ENCODE measurements at regions not wholly inside any gene's neighbourhood (a gene's known extent, or its start where the extent isn't known, plus 50 kb on each side); places are given as distances from the start of the nearest gene placed in this dataset.

- TF ChIP-seq, protein P1, sequence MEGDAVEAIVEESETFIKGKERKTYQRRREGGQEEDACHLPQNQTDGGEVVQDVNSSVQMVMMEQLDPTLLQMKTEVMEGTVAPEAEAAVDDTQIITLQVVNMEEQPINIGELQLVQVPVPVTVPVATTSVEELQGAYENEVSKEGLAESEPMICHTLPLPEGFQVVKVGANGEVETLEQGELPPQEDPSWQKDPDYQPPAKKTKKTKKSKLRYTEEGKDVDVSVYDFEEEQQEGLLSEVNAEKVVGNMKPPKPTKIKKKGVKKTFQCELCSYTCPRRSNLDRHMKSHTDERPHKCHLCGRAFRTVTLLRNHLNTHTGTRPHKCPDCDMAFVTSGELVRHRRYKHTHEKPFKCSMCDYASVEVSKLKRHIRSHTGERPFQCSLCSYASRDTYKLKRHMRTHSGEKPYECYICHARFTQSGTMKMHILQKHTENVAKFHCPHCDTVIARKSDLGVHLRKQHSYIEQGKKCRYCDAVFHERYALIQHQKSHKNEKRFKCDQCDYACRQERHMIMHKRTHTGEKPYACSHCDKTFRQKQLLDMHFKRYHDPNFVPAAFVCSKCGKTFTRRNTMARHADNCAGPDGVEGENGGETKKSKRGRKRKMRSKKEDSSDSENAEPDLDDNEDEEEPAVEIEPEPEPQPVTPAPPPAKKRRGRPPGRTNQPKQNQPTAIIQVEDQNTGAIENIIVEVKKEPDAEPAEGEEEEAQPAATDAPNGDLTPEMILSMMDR (IDR thresholded peaks at IDR 0.05), result no peak
- Mint-ChIP-seq H3K4me3 (ENCODE audit: unreplicated experiment) (no peak overlapping the region), H3K36me3 (ENCODE audit: unreplicated experiment) (no peaks in the 10 kb centered on the region), H3K4me1 (ENCODE audit: unreplicated experiment) (peaks cover 37% of the 10 kb centered on the region), H3K27me3 (ENCODE audit: unreplicated experiment) (peaks cover 2% of the 10 kb centered on the region), H3K9me3 (ENCODE audit: unreplicated experiment) (no peaks in the 10 kb centered on the region), H3K27ac (ENCODE audit: unreplicated experiment) (no peak overlapping the region)
- DNase-seq (ENCODE audit: extremely low spot score, unreplicated experiment), result no peak
Observed at GRCh38 chr1:229943988-229944743, 122.9 kb upstream of the GALNT2 start.

DNA sequence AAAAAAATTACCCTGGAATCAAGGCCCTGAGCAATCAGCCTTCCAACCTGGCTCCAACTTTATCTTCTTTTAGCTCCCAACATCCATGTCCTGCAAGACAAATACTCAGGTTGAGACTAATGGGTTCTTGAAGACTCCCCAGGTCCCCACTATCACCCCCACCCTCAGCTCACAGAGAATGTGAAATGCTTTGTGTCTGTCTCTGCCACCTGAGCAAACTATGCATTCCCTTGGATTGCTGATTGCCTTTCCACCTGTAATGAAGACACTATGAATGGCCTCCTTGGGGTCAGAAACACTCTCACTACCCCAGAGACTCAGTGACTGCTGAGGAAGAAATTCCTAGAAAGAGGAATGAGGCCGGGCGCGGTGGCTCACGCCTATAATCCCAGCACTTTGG lies 121.2 kb upstream of the GALNT2 start:
- Mint-ChIP-seq H3K4me1 (ENCODE audit: unreplicated experiment) (peaks cover 22% of the 10 kb centered on the region), H3K4me3 (ENCODE audit: unreplicated experiment) (no peak overlapping the region), H3K27me3 (ENCODE audit: unreplicated experiment) (peaks cover 11% of the 10 kb centered on the region), H3K27ac (ENCODE audit: unreplicated experiment) (no peak overlapping the region), H3K9me3 (ENCODE audit: unreplicated experiment) (no peaks in the 10 kb centered on the region), H3K36me3 (ENCODE audit: unreplicated experiment) (no peaks in the 10 kb centered on the region)
- TF ChIP-seq, protein P1 (IDR thresholded peaks at IDR 0.05), result no peak
- no peak for DNase-seq (ENCODE audit: extremely low spot score, unreplicated experiment)

GRCh38 chr1:229947968-229948367 lies 119.1 kb upstream of the GALNT2 start:
- TF ChIP-seq, protein P1 (IDR thresholded peaks at IDR 0.05), result no peak
- Mint-ChIP-seq H3K9me3 (ENCODE audit: unreplicated experiment) (no peaks in the 10 kb centered on the region), H3K27me3 (ENCODE audit: unreplicated experiment) (peaks cover 11% of the 10 kb centered on the region), H3K36me3 (ENCODE audit: unreplicated experiment) (no peaks in the 10 kb centered on the region), H3K4me3 (ENCODE audit: unreplicated experiment) (no peak overlapping the region), H3K27ac (ENCODE audit: unreplicated experiment) (no peak overlapping the region), H3K4me1 (ENCODE audit: unreplicated experiment) (peaks cover 3% of the 10 kb centered on the region)
- no peak for DNase-seq (ENCODE audit: extremely low spot score, unreplicated experiment)

GRCh38 chr1:229948438-229948837 lies 118.6 kb upstream of the GALNT2 start:
- no peaks in the 10 kb centered on the region for H3K36me3 Mint-ChIP-seq (ENCODE audit: unreplicated experiment)
- peaks cover 3% of the 10 kb centered on the region for H3K4me1 Mint-ChIP-seq (ENCODE audit: unreplicated experiment)
- H3K27me3 Mint-ChIP-seq (ENCODE audit: unreplicated experiment), result peaks cover 11% of the 10 kb centered on the region
- H3K9me3 Mint-ChIP-seq (ENCODE audit: unreplicated experiment), result no peaks in the 10 kb centered on the region
- H3K4me3 Mint-ChIP-seq (ENCODE audit: unreplicated experiment), result no peak overlapping the region
- TF ChIP-seq, protein P1 (IDR thresholded peaks at IDR 0.05), result no peak
- DNase-seq (ENCODE audit: extremely low spot score, unreplicated experiment), result no peak
- H3K27ac Mint-ChIP-seq (ENCODE audit: unreplicated experiment), result no peak overlapping the region

DNA sequence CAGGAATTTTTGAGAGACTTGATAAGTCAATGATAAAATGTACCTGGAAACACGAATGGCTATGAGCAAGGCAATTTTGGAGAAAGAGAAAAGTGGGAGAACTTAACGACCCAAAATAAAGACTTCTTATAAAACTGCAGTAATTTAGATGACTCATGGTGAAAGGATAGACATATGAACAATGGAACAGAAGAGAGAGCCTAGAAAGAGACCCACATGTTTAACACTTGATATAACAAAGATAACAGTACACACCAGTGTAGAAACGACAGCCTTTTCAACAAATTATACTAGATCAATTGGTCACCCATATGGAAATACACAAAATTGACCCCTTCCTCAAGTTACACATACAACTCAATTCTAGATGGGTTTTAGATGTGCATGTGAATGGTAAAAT lies 117.5 kb upstream of the GALNT2 start:
- H3K9me3 Mint-ChIP-seq (ENCODE audit: unreplicated experiment), result no peaks in the 10 kb centered on the region
- DNase-seq (ENCODE audit: extremely low spot score, unreplicated experiment), result no peak
- no peak overlapping the region for H3K27ac Mint-ChIP-seq (ENCODE audit: unreplicated experiment)
- no peaks in the 10 kb centered on the region for H3K36me3 Mint-ChIP-seq (ENCODE audit: unreplicated experiment)
- TF ChIP-seq, protein P1 (IDR thresholded peaks at IDR 0.05), result no peak
- peaks cover 11% of the 10 kb centered on the region for H3K27me3 Mint-ChIP-seq (ENCODE audit: unreplicated experiment)
- H3K4me3 Mint-ChIP-seq (ENCODE audit: unreplicated experiment), result no peak overlapping the region
- peaks cover 3% of the 10 kb centered on the region for H3K4me1 Mint-ChIP-seq (ENCODE audit: unreplicated experiment)
